GM10248 (cell line): ENCODE measurements at regions not wholly inside any gene's neighbourhood (a gene's known extent, or its start where the extent isn't known, plus 50 kb on each side); places are given as distances from the start of the nearest gene placed in this dataset.

Experiments used
- CTCF ChIA-PET: fragments of 300-600 bp; sonication (Branson Sonifier 250); formaldehyde crosslinking; extraction: SDS; loops from one replicate; lab custom pipeline; 2021; ENCODE audit warnings: antibody characterized with exemption; lab: Yijun Ruan, JAX
- POLR2A ChIA-PET: fragments of 350-650 bp; sonication (Branson Sonifier 250); formaldehyde crosslinking; extraction: SDS; loops from one replicate; lab custom pipeline; 2020; ENCODE audit warnings: antibody characterized with exemption; lab: Yijun Ruan, JAX
- DNase-seq: peaks from one replicate; pipeline ENCODE4 v3.0.0; 2012; ENCODE audit errors: extremely low spot score
- CTCF ChIP-seq: IDR thresholded peaks from 2 replicates; pipeline ENCODE4 v1.5.1; 2012; ENCODE audit warnings: mild to moderate bottlenecking, low read depth; ENCODE audit errors: extremely low read depth, missing control alignments, control extremely low read depth

DNA sequence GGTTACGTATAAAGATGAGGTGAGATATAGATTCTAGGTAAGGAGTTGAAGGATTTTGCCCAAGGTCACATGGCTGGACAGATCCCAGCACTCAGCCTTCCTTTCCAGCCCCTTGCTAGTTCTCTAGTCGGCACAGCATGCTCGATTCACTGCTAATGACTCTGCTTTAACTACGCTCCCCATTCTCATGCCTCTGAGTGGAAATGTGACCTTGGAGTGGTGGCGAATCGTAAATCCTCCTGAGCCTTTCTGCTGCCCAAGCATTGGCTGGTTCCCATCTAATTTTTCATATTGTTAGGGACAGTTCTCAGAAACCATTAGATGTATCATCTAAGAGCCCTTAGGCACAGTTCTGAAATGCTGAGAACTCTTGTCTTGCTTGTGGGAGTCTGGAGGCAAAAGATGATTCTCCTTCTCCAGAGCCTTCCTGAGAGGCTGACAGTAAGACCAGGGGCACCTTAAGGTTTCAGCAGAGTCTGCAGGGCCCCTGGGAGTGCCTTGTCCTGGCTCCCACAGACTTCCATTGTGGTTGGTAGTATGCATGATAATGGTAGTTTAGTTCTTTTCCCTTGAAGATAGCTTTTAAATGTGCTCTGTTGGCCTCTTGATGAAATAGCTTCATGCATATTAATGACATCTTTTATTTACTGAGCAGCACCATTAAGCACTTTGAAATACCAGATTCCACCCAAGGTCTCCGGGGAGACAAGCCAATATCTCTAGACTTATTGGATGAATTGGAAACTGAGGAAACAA lies 377.8 kb upstream of the SLC14A2 start:
- DNase-seq, result no peak
- TF ChIP-seq CTCF, result no peak
- ChIA-PET POLR2A (no interaction called here), CTCF (interaction anchor here (1.3 kb wide), 1 partner anchor 25 kb away, joined by 3 read pairs; no protein-coding TSS in a partner anchor)

DNA sequence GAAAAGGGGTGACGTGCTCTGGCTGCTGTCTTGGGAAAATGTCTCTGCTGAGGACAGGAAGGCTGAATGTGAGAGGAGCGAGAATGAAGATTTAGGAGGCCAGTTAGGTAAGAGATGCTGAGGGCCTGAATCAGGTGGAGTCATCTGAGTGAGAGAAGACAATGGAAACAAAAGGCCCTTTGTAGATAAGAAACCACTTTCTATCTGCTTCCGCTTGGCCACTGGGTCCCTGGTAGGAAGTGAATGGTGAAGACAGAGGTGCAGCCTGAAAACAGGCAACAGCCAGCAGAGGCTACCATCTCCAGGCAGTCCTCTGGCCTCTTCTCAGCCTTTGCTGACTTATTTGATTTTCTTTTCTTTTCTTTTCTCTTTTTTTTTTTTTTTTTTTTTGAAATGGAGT lies 374.0 kb upstream of the SLC14A2 start:
- CTCF ChIA-PET, result no interaction called here
- no peak for DNase-seq
- POLR2A ChIA-PET, result no interaction called here
- no peak for TF ChIP-seq CTCF

GRCh38 chr18:45241982-45242565 lies 373.2 kb upstream of the SLC14A2 start:
- TF ChIP-seq CTCF, result no peak
- DNase-seq, result no peak
- CTCF ChIA-PET, result no interaction called here
- POLR2A ChIA-PET, result no interaction called here

GRCh38 chr18:45243340-45244110 lies 371.8 kb upstream of the SLC14A2 start:
- CTCF ChIA-PET, result no interaction called here
- TF ChIP-seq CTCF, result no peak
- no peak for DNase-seq
- POLR2A ChIA-PET, result no interaction called here

- no peak for DNase-seq
- ChIA-PET CTCF (no interaction called here), POLR2A (no interaction called here)
- TF ChIP-seq CTCF, result no peak
These were observed 370.2 kb upstream of the SLC14A2 start for GRCh38 chr18:45245091-45245511.

- CTCF ChIA-PET, result interaction anchor here (1.0 to 2.0 kb wide), 3 partner anchors 12 to 46 kb away, joined by 3 to 5 read pairs (median 4); no protein-coding TSS in a partner anchor
- no peak for TF ChIP-seq CTCF
- POLR2A ChIA-PET, result no interaction called here
- no peak for DNase-seq
These were observed 366.9 kb upstream of the SLC14A2 start for GRCh38 chr18:45248240-45248903.
